Endothelial cell of umbilical vein (primary cell): ENCODE measurements at regions not wholly inside any gene's neighbourhood (a gene's known extent, or its start where the extent isn't known, plus 50 kb on each side); places are given as distances from the start of the nearest gene placed in this dataset.

ENCODE experiments used
- BruUV-seq: library from RNA; stranded (reverse); fragments of 400-500 nt; replicated peaks from 2 replicates; lab custom pipeline; 2021; lab: Mats Ljungman, UMichigan
- CTCF ChIA-PET: fragments of 300-600, 350-600 bp; sonication (Branson Sonifier 250); formaldehyde crosslinking; loops from one replicate; lab custom pipeline; 2021; ENCODE audit warnings: antibody characterized with exemption, inconsistent platforms; lab: Charles Lee
- POLR2A ChIA-PET: fragments of 300-600, 350-600 bp; sonication (Branson Sonifier 250); formaldehyde crosslinking; loops from one replicate; lab custom pipeline; 2021; ENCODE audit warnings: antibody characterized with exemption, inconsistent platforms; lab: Charles Lee
- DNase-seq: peaks from one replicate; pipeline ENCODE4 v3.0.0-alpha.2; 2011; ENCODE audit warnings: low read depth, low spot score
- FAIRE-seq: peaks from 2 replicates; lab custom pipeline; 2011; peaks lifted over from hg19 to GRCh38; lab: Jason Lieb, UNC
- H2AFZ ChIP-seq: 2 replicates; pipeline ENCODE4 v1.6.0; 2012; ENCODE audit warnings: low read depth, low read length, control low read depth, inconsistent platforms
- H3K27ac ChIP-seq: 2 replicates; pipeline ENCODE4 v1.5.1; 2011; ENCODE audit warnings: low read depth, mild to moderate bottlenecking, control low read depth, low read length, moderate library complexity; ENCODE audit not compliant: insufficient read depth
- H3K27me3 ChIP-seq, 2 experiments: 2 replicates each; pipeline versions ENCODE4 v1.6.0 to v1.6.1; 2011; ENCODE audit warnings: low read length in 2 of 2, mixed read lengths in 1 of 2; ENCODE audit not compliant: control insufficient read depth in 2 of 2, insufficient read depth in 2 of 2
- H3K36me3 ChIP-seq, 2 experiments: 2 replicates in 1 of 2; 3 replicates in 1 of 2; pipeline ENCODE4 v1.5.1; 2011; ENCODE audit warnings: low read length in 2 of 2, mild to moderate bottlenecking in 1 of 2, moderate library complexity in 1 of 2; ENCODE audit not compliant: control insufficient read depth in 2 of 2, insufficient read depth in 2 of 2; ENCODE audit errors: extremely low read depth in 1 of 2
- H3K4me1 ChIP-seq: 3 replicates; pipeline ENCODE4 v1.5.1; 2011; ENCODE audit warnings: mild to moderate bottlenecking, low read length; ENCODE audit not compliant: control insufficient read depth, insufficient read depth; ENCODE audit errors: extremely low read depth
- H3K4me2 ChIP-seq: 2 replicates; pipeline ENCODE4 v1.6.1; 2011; ENCODE audit warnings: low read length, control low read depth, mixed read lengths; ENCODE audit not compliant: insufficient read depth
- H3K4me3 ChIP-seq, 3 experiments: fragments of 200-600 bp in 1 of 3; sonication (generic), shearing (Covaris generic) in 1 of 3; replicated peaks in 1 of 3; 2 replicates each; pipeline ENCODE4 v1.5.1; 2011 to 2016; ENCODE audit warnings: control low read depth in 3 of 3, low read length in 3 of 3, mild to moderate bottlenecking in 2 of 3, inconsistent platforms in 1 of 3, low read depth in 1 of 3, moderate library complexity in 1 of 3; ENCODE audit not compliant: insufficient read depth in 1 of 3
- H3K79me2 ChIP-seq: 2 replicates; pipeline ENCODE4 v1.6.0; 2012; ENCODE audit warnings: low read length, inconsistent platforms; ENCODE audit not compliant: control insufficient read depth, insufficient read depth
- H3K9ac ChIP-seq: replicated peaks from 2 replicates; pipeline ENCODE3; 2011; ENCODE audit warnings: low read length, control low read depth; ENCODE audit not compliant: insufficient read depth; ENCODE audit errors: extremely low read depth
- H3K9me1 ChIP-seq: replicated peaks from 3 replicates; pipeline ENCODE4 v1.6.0; 2011; ENCODE audit warnings: mild to moderate bottlenecking, low read length; ENCODE audit not compliant: control insufficient read depth, insufficient read depth; ENCODE audit errors: extremely low read depth
- H3K9me3 ChIP-seq: replicated peaks from 2 replicates; pipeline ENCODE4 v1.5.1; 2012; ENCODE audit warnings: low read length, inconsistent platforms; ENCODE audit not compliant: control insufficient read depth, insufficient read depth
- H4K20me1 ChIP-seq: replicated peaks from 2 replicates; pipeline ENCODE3; 2011; ENCODE audit warnings: mild to moderate bottlenecking, low read length; ENCODE audit not compliant: control insufficient read depth, insufficient read depth; ENCODE audit errors: extremely low read depth
- CTCF ChIP-seq, 2 donors: IDR thresholded peaks; 1 replicate in 1 of 2; 2 replicates in 1 of 2; pipeline ENCODE4 v1.5.1; 2011; ENCODE audit warnings: low read length in 2 of 2, mild to moderate bottlenecking in 2 of 2, moderate library complexity in 2 of 2, control low read depth in 1 of 2, inconsistent platforms in 1 of 2, low read depth in 1 of 2; ENCODE audit not compliant: insufficient read depth in 1 of 2; ENCODE audit errors: extremely low read depth in 1 of 2
- EZH2 ChIP-seq: IDR thresholded peaks from 2 replicates; pipeline ENCODE4 v1.6.1; 2012; ENCODE audit warnings: borderline replicate concordance, low read depth, mild to moderate bottlenecking, moderate library complexity, low read length, inconsistent platforms; ENCODE audit not compliant: severe bottlenecking
- FOS ChIP-seq: IDR thresholded peaks from 2 replicates; pipeline ENCODE4 v1.6.1; 2011; ENCODE audit warnings: mild to moderate bottlenecking, low read length, moderate library complexity, borderline replicate concordance; ENCODE audit not compliant: insufficient read depth
- MYC ChIP-seq: IDR thresholded peaks from one replicate; pipeline ENCODE4 v1.6.1; 2011; ENCODE audit warnings: mild to moderate bottlenecking, low read depth, low read length
- POLR2A ChIP-seq: IDR thresholded peaks from 2 replicates; pipeline ENCODE4 v1.6.1; 2012; ENCODE audit warnings: low read depth, mild to moderate bottlenecking, control low read depth, low read length
- POLR2AphosphoS5 ChIP-seq: IDR thresholded peaks from 2 replicates; pipeline ENCODE4 v1.6.1; 2012; ENCODE audit warnings: low read depth, mild to moderate bottlenecking, control low read depth, low read length, moderate library complexity; ENCODE audit not compliant: insufficient read depth
- dilution Hi-C: fragments of 300-500 bp; cut with MboI; formaldehyde crosslinking; loops from one replicate; pipeline ENCODE4 v1.15.0; 2019; ENCODE audit warnings: low sequenced_read_pairs; ENCODE audit not compliant: extremely low pct_ligation_motif_present
- intact Hi-C: fragments of 100-400 bp; cut with micrococcal nuclease; formaldehyde crosslinking; loops from one replicate; pipeline ENCODE4 v1.10.0; 2022

GRCh38 chr1:81128079-81128478 is 672.7 kb upstream of the ADGRL2 start:
- Histone ChIP-seq H3K4me3 (no peak overlapping the region), H3K4me1 (peaks cover 7% of the 10 kb centered on the region), H3K9me3 (no peaks in the 10 kb centered on the region), H3K4me2 (no peak overlapping the region), H3K79me2 (no peaks in the 10 kb centered on the region), H3K9me1 (no peaks in the 10 kb centered on the region), H3K27ac (no peak overlapping the region), H4K20me1 (no peaks in the 10 kb centered on the region), H2AFZ (no peak overlapping the region), H3K9ac (no peak overlapping the region), H3K36me3 (no peaks in the 10 kb centered on the region), H3K27me3 (no peaks in the 10 kb centered on the region)
- intact Hi-C loops, result no loop called here
- DNase-seq (no peak), FAIRE-seq (no peak)
- dilution Hi-C loops, result no loop called here
- no peak for TF ChIP-seq POLR2A
- no peak for TF ChIP-seq POLR2AphosphoS5
- no peak for TF ChIP-seq EZH2
- no peak for TF ChIP-seq FOS
- no peak for TF ChIP-seq MYC
- no peak for TF ChIP-seq CTCF (IDR thresholded peaks at IDR 0.05; ENCODE audit: extremely low read depth in 1 of 2, insufficient read depth in 1 of 2, low read depth in 1 of 2, low read length in 2 of 2)
- no TSS peak for BruUV-seq
- ChIA-PET POLR2A (no interaction called here), CTCF (interaction anchor here (1.3 kb wide), 1 partner anchor 31 kb away, joined by 3 read pairs; no protein-coding TSS in a partner anchor)
